NCI-H526 (cell line): ENCODE measurements at regions not wholly inside any gene's neighbourhood (a gene's known extent, or its start where the extent isn't known, plus 50 kb on each side); places are given as distances from the start of the nearest gene placed in this dataset.

ENCODE experiments used
- DNase-seq, 2 experiments: peaks; one replicate each; lab custom pipeline; 2025; lab: John Stamatoyannopoulos, UW

- DNase-seq: no peak
These were observed 114.1 kb upstream of the ARGLU1 start for GRCh38 chr13:106681997-106682396.

- no peak for DNase-seq
These were observed 113.6 kb upstream of the ARGLU1 start for GRCh38 chr13:106681536-106681935.

- no peak for DNase-seq
These were observed 113.0 kb upstream of the ARGLU1 start for GRCh38 chr13:106680796-106681472.

GRCh38 chr13:106678646-106679418 lies 110.9 kb upstream of the ARGLU1 start:
- no peak for DNase-seq

GRCh38 chr13:106675311-106675710 lies 107.4 kb upstream of the ARGLU1 start:
- no peak for DNase-seq

- DNase-seq: no peak
These were observed 93.0 kb upstream of the ARGLU1 start for GRCh38 chr13:106660746-106661625.

- no peak for DNase-seq
These were observed 89.2 kb upstream of the ARGLU1 start for GRCh38 chr13:106657104-106657503.

- DNase-seq: no peak
These were observed 88.2 kb upstream of the ARGLU1 start for GRCh38 chr13:106656186-106656585.

GRCh38 chr13:106651442-106651841 lies 83.5 kb upstream of the ARGLU1 start:
- no peak for DNase-seq

GRCh38 chr13:106650690-106651205 lies 82.8 kb upstream of the ARGLU1 start:
- DNase-seq: no peak

- DNase-seq: no peak
These were observed 81.6 kb upstream of the ARGLU1 start for GRCh38 chr13:106649495-106649894.

GRCh38 chr13:106640515-106640914 lies 72.6 kb upstream of the ARGLU1 start:
- DNase-seq: no peak

GRCh38 chr13:106637519-106637918 lies 69.6 kb upstream of the ARGLU1 start:
- no peak for DNase-seq

GRCh38 chr13:106636492-106636891 lies 68.6 kb upstream of the ARGLU1 start:
- DNase-seq: no peak

- no peak for DNase-seq
These were observed 67.7 kb upstream of the ARGLU1 start for GRCh38 chr13:106635616-106636015.

GRCh38 chr13:106633321-106633720 lies 65.4 kb upstream of the ARGLU1 start:
- no peak for DNase-seq

GRCh38 chr13:106630650-106631049 lies 62.7 kb upstream of the ARGLU1 start:
- DNase-seq: no peak

GRCh38 chr13:106630162-106630561 lies 62.2 kb upstream of the ARGLU1 start:
- no peak for DNase-seq

- DNase-seq: no peak
These were observed 61.2 kb upstream of the ARGLU1 start for GRCh38 chr13:106628936-106629659.

GRCh38 chr13:106626473-106626872 lies 58.5 kb upstream of the ARGLU1 start:
- no peak for DNase-seq

- DNase-seq: no peak
These were observed 57.6 kb upstream of the ARGLU1 start for GRCh38 chr13:106625578-106625977.
